ENCODE measurements at regions not wholly inside any gene's neighbourhood (a gene's known extent, or its start where the extent isn't known, plus 50 kb on each side); places are given as distances from the start of the nearest gene placed in this dataset.
A peak's percentile ranks its signal among the peaks of the same experiment; 100 is the strongest.

- H3K27me3 ChIP-seq (ENCODE audit: control insufficient read depth in 3 of 3, insufficient read depth in 3 of 3, low read depth in 1 of 3, low read length in 3 of 3), result peaks cover 0 to 7% (median 0%) of the 10 kb centered on the region in 3 experiments
- H3K18ac ChIP-seq (ENCODE audit: low read length), result peak overlapping the region; percentile 63
- H3K4me3 ChIP-seq (ENCODE audit: low read length in 2 of 2), result no peak overlapping the region
- H3K4me2 ChIP-seq (ENCODE audit: insufficient read depth, low read length, poor library complexity, severe bottlenecking), result no peak overlapping the region
- no peak overlapping the region for H4K8ac ChIP-seq (ENCODE audit: low read depth, low read length)
- H3K36me3 ChIP-seq (replicated peaks in 1 of 2; ENCODE audit: control insufficient read depth in 2 of 2, insufficient read depth in 2 of 2, low read length in 2 of 2), result no peaks in the 10 kb centered on the region
- no peak overlapping the region for H2BK5ac ChIP-seq (ENCODE audit: low read length)
- H3K23ac ChIP-seq (ENCODE audit: low read depth, low read length, poor library complexity), result no peak overlapping the region
- H2AK5ac ChIP-seq (ENCODE audit: low read depth, low read length), result peak overlapping the region; percentile 94
- H4K91ac ChIP-seq (ENCODE audit: low read depth, low read length, poor library complexity), result no peak overlapping the region
- no peak overlapping the region for H3K27ac ChIP-seq (replicated peaks; ENCODE audit: low read length)
- H3K14ac ChIP-seq (ENCODE audit: low read length), result no peak overlapping the region
- no peaks in the 10 kb centered on the region for H3K9me3 ChIP-seq (replicated peaks in 1 of 2; ENCODE audit: control insufficient read depth in 2 of 2, insufficient read depth in 1 of 2, low read depth in 1 of 2, low read length in 2 of 2)
- DNase-seq (ENCODE audit: low spot score), result no peak
- peak overlapping the region; percentile 21 for H2BK15ac ChIP-seq (ENCODE audit: low read length)
- no peak overlapping the region for H2BK120ac ChIP-seq (ENCODE audit: low read depth, low read length)
- no CpG with 5 or more reads among the region's 18 CpGs for WGBS, 2 donors (ENCODE audit: extremely low coverage in 2 of 2, insufficient read length in 2 of 2, insufficient replicate concordance in 1 of 2)
- H2BK12ac ChIP-seq (ENCODE audit: low read length), result no peak overlapping the region
- peaks cover 0 to 2% of the 10 kb centered on the region in 2 donors for H3K4me1 ChIP-seq (ENCODE audit: control insufficient read depth in 2 of 2, insufficient read depth in 1 of 2, low read depth in 1 of 2, low read length in 2 of 2)
- no peak overlapping the region for H2AFZ ChIP-seq (ENCODE audit: low read length)
- H3K4ac ChIP-seq (ENCODE audit: low read length), result no peak overlapping the region
- no peak overlapping the region for H3K9ac ChIP-seq (ENCODE audit: low read depth, low read length, poor library complexity)
- H3K79me1 ChIP-seq (ENCODE audit: low read depth, low read length), result no peaks in the 10 kb centered on the region
Observed at GRCh38 chr16:87033541-87034300, 283.5 kb downstream of the C16orf95 start.

GRCh38 chr16:87034317-87034716 is 282.9 kb downstream of the C16orf95 start:
- Histone ChIP-seq H3K4me1 (ENCODE audit: control insufficient read depth in 2 of 2, insufficient read depth in 1 of 2, low read depth in 1 of 2, low read length in 2 of 2) (peaks cover 0 to 2% of the 10 kb centered on the region in 2 donors), H4K91ac (ENCODE audit: low read depth, low read length, poor library complexity) (no peak overlapping the region), H3K9me3 (replicated peaks in 1 of 2; ENCODE audit: control insufficient read depth in 2 of 2, insufficient read depth in 1 of 2, low read depth in 1 of 2, low read length in 2 of 2) (no peaks in the 10 kb centered on the region), H3K79me1 (ENCODE audit: low read depth, low read length) (no peaks in the 10 kb centered on the region), H2BK15ac (ENCODE audit: low read length) (no peak overlapping the region), H2BK120ac (ENCODE audit: low read depth, low read length) (no peak overlapping the region), H2BK12ac (ENCODE audit: low read length) (no peak overlapping the region), H3K18ac (ENCODE audit: low read length) (no peak overlapping the region), H4K8ac (ENCODE audit: low read depth, low read length) (no peak overlapping the region), H3K4ac (ENCODE audit: low read length) (no peak overlapping the region), H3K23ac (ENCODE audit: low read depth, low read length, poor library complexity) (no peak overlapping the region), H3K9ac (ENCODE audit: low read depth, low read length, poor library complexity) (no peak overlapping the region), H3K14ac (ENCODE audit: low read length) (no peak overlapping the region), H2BK5ac (ENCODE audit: low read length) (no peak overlapping the region), H3K27ac (replicated peaks; ENCODE audit: low read length) (no peak overlapping the region), H2AFZ (ENCODE audit: low read length) (no peak overlapping the region), H3K4me2 (ENCODE audit: insufficient read depth, low read length, poor library complexity, severe bottlenecking) (no peak overlapping the region), H2AK5ac (ENCODE audit: low read depth, low read length) (no peak overlapping the region), H3K4me3 (ENCODE audit: low read length in 2 of 2) (no peak overlapping the region), H3K36me3 (replicated peaks in 1 of 2; ENCODE audit: control insufficient read depth in 2 of 2, insufficient read depth in 2 of 2, low read length in 2 of 2) (no peaks in the 10 kb centered on the region), H3K27me3 (ENCODE audit: control insufficient read depth in 3 of 3, insufficient read depth in 3 of 3, low read depth in 1 of 3, low read length in 3 of 3) (peaks cover 0 to 9% (median 0%) of the 10 kb centered on the region in 3 experiments)
- DNase-seq (ENCODE audit: low spot score), result no peak
- 88% methylated on average over 1 of the region's 4 CpGs; no CpG with 5 or more reads in 1 of the 2 donors for WGBS, 2 donors (ENCODE audit: extremely low coverage in 2 of 2, insufficient read length in 2 of 2, insufficient replicate concordance in 1 of 2)

- H2AFZ ChIP-seq (ENCODE audit: low read length), result no peak overlapping the region
- no peak overlapping the region for H3K4me3 ChIP-seq (ENCODE audit: low read length in 2 of 2)
- H3K4ac ChIP-seq (ENCODE audit: low read length), result no peak overlapping the region
- H3K27me3 ChIP-seq (ENCODE audit: control insufficient read depth in 3 of 3, insufficient read depth in 3 of 3, low read depth in 1 of 3, low read length in 3 of 3), result peaks cover 0 to 9% (median 0%) of the 10 kb centered on the region in 3 experiments
- H2BK15ac ChIP-seq (ENCODE audit: low read length), result no peak overlapping the region
- H3K36me3 ChIP-seq (replicated peaks in 1 of 2; ENCODE audit: control insufficient read depth in 2 of 2, insufficient read depth in 2 of 2, low read length in 2 of 2), result no peaks in the 10 kb centered on the region
- no peak overlapping the region for H2BK5ac ChIP-seq (ENCODE audit: low read length)
- no peak for DNase-seq (ENCODE audit: low spot score)
- no peak overlapping the region for H3K18ac ChIP-seq (ENCODE audit: low read length)
- no peak overlapping the region for H2AK5ac ChIP-seq (ENCODE audit: low read depth, low read length)
- no peak overlapping the region for H3K9ac ChIP-seq (ENCODE audit: low read depth, low read length, poor library complexity)
- no peak overlapping the region for H4K91ac ChIP-seq (ENCODE audit: low read depth, low read length, poor library complexity)
- no peaks in the 10 kb centered on the region for H3K9me3 ChIP-seq (replicated peaks in 1 of 2; ENCODE audit: control insufficient read depth in 2 of 2, insufficient read depth in 1 of 2, low read depth in 1 of 2, low read length in 2 of 2)
- no peak overlapping the region for H3K23ac ChIP-seq (ENCODE audit: low read depth, low read length, poor library complexity)
- H2BK12ac ChIP-seq (ENCODE audit: low read length), result no peak overlapping the region
- no peak overlapping the region for H3K4me2 ChIP-seq (ENCODE audit: insufficient read depth, low read length, poor library complexity, severe bottlenecking)
- no CpG with 5 or more reads among the region's 7 CpGs for WGBS, 2 donors (ENCODE audit: extremely low coverage in 2 of 2, insufficient read length in 2 of 2, insufficient replicate concordance in 1 of 2)
- no peaks in the 10 kb centered on the region for H3K79me1 ChIP-seq (ENCODE audit: low read depth, low read length)
- H3K4me1 ChIP-seq (ENCODE audit: control insufficient read depth in 2 of 2, insufficient read depth in 1 of 2, low read depth in 1 of 2, low read length in 2 of 2), result peaks cover 0 to 2% of the 10 kb centered on the region in 2 donors
- no peak overlapping the region for H3K14ac ChIP-seq (ENCODE audit: low read length)
- no peak overlapping the region for H3K27ac ChIP-seq (replicated peaks; ENCODE audit: low read length)
- no peak overlapping the region for H4K8ac ChIP-seq (ENCODE audit: low read depth, low read length)
- no peak overlapping the region for H2BK120ac ChIP-seq (ENCODE audit: low read depth, low read length)
Observed at GRCh38 chr16:87035053-87035452, 282.1 kb downstream of the C16orf95 start.

GRCh38 chr16:87037012-87037411 is 280.2 kb downstream of the C16orf95 start:
- no peak overlapping the region for H2BK15ac ChIP-seq (ENCODE audit: low read length)
- no peak overlapping the region for H3K18ac ChIP-seq (ENCODE audit: low read length)
- no peak overlapping the region for H2AK5ac ChIP-seq (ENCODE audit: low read depth, low read length)
- peaks cover 0 to 2% of the 10 kb centered on the region in 2 donors for H3K4me1 ChIP-seq (ENCODE audit: control insufficient read depth in 2 of 2, insufficient read depth in 1 of 2, low read depth in 1 of 2, low read length in 2 of 2)
- H2BK12ac ChIP-seq (ENCODE audit: low read length), result no peak overlapping the region
- H4K8ac ChIP-seq (ENCODE audit: low read depth, low read length), result no peak overlapping the region
- no peak overlapping the region for H3K4ac ChIP-seq (ENCODE audit: low read length)
- no peak overlapping the region for H3K9ac ChIP-seq (ENCODE audit: low read depth, low read length, poor library complexity)
- H3K23ac ChIP-seq (ENCODE audit: low read depth, low read length, poor library complexity), result no peak overlapping the region
- no peaks in the 10 kb centered on the region for H3K9me3 ChIP-seq (replicated peaks in 1 of 2; ENCODE audit: control insufficient read depth in 2 of 2, insufficient read depth in 1 of 2, low read depth in 1 of 2, low read length in 2 of 2)
- H2AFZ ChIP-seq (ENCODE audit: low read length), result no peak overlapping the region
- H2BK120ac ChIP-seq (ENCODE audit: low read depth, low read length), result no peak overlapping the region
- H4K91ac ChIP-seq (ENCODE audit: low read depth, low read length, poor library complexity), result no peak overlapping the region
- DNase-seq (ENCODE audit: low spot score), result no peak
- H3K27ac ChIP-seq (replicated peaks; ENCODE audit: low read length), result no peak overlapping the region
- H3K27me3 ChIP-seq (ENCODE audit: control insufficient read depth in 3 of 3, insufficient read depth in 3 of 3, low read depth in 1 of 3, low read length in 3 of 3), result peaks cover 0 to 9% (median 0%) of the 10 kb centered on the region in 3 experiments
- H3K36me3 ChIP-seq (replicated peaks in 1 of 2; ENCODE audit: control insufficient read depth in 2 of 2, insufficient read depth in 2 of 2, low read length in 2 of 2), result no peaks in the 10 kb centered on the region
- H3K14ac ChIP-seq (ENCODE audit: low read length), result no peak overlapping the region
- no peaks in the 10 kb centered on the region for H3K79me1 ChIP-seq (ENCODE audit: low read depth, low read length)
- no peak overlapping the region for H3K4me3 ChIP-seq (ENCODE audit: low read length in 2 of 2)
- no CpG with 5 or more reads among the region's 7 CpGs for WGBS, 2 donors (ENCODE audit: extremely low coverage in 2 of 2, insufficient read length in 2 of 2, insufficient replicate concordance in 1 of 2)
- no peak overlapping the region for H2BK5ac ChIP-seq (ENCODE audit: low read length)
- H3K4me2 ChIP-seq (ENCODE audit: insufficient read depth, low read length, poor library complexity, severe bottlenecking), result no peak overlapping the region
